Right lung (tissue), 2 donors: ENCODE measurements at regions not wholly inside any gene's neighbourhood (a gene's known extent, or its start where the extent isn't known, plus 50 kb on each side); places are given as distances from the start of the nearest gene placed in this dataset.

Experiments used
- DNase-seq, 2 donors: peaks; one replicate each; pipeline ENCODE4 v3.0.0-alpha.2; 2013

DNA sequence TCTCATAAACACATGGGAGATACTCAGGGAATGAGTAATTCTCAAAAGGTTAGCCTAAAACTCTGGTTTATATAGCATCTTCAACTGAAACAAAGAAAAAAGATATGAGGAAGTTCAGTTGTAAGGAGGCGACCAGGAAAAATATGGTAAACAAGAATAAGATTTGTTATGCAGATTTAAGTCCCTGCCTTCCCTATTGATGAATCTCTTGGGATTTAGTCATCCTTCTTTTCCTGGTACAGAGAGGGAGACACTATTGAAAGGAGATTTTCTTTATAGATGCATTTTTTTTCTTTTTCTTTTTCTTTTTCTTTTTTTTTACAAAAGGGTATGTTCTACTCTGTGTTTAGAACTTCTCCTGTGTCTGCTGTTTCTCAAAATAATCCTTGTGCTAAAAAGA, 557.5 kb downstream of the DNAJB9 start:
- no peak for DNase-seq

DNA sequence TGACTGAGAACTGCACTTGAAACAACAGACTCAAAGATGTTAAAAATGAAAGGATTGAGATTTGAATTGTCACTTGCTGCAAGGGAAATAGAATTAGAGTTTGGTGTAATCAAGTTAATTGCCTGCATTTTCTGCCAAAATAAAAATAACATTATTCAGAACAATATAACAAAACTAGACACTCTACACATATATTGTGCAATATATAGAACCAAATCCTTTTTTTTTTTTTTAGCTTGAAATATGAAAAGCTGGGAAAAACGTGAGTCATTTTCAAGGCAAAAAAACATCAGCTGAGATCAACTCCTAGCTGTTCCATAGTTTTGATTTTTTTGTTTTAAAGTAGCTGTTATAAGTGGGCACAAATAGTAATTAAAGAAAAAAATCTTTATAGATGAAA, 561.5 kb downstream of the DNAJB9 start:
- no peak for DNase-seq

DNA sequence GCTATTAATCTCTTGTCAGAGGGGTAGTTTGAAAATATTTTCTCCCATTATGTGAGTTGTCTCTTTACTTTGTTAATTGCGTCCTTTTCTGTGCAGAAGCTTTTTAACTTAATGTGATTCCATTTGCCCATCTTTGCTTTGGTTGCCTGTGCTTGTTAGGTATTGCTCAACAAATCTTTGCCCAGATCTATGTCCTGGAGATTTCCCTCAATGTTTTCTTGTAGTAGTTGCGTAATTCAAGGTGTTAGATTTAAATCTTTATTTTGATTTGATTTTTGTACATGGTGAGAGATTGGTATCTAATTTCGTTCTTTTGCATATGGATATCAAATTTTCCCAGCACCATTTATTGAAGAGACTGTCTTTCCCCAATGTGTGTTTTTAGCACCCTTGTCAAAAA, 567.2 kb downstream of the DNAJB9 start:
- no peak for DNase-seq

DNA sequence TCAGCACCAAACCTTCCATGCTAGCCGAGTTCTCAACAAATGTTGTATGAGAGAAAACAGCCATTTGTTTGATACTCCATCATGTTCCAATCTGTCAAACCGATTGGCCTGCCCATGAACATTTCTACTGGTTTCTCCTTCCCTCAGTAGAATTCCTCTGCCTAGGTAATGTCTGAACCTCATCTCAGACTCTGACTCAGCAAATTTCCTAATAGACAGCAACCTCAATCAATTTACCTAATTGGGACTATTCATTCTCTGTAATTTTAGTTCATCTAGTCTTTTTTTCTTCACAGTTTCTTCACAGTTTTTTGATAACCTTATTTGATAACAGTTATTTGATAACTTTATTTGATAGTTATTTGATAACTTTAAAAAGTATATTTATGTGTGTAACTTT, 585.1 kb downstream of the DNAJB9 start:
- DNase-seq = no peak

DNA sequence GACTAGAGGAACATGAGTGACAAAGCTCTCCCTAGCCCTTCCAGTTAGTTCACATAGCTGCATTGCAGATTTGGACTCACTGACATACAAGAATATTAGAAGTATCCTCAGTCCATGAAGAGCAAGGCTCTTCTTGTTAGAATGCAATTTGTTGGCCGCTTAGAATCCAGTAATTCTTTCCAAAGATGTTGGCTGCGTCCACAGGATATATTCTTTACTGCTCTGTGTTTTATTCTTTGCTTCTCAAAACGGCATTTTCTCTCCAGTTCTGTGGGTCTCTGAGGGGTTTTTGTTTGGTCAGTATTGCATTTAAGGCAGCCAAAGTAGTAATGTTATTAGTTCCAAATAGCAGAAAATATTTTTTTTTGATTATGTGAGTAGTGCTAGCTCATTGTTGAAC, 588.6 kb downstream of the DNAJB9 start:
- no peak for DNase-seq

DNA sequence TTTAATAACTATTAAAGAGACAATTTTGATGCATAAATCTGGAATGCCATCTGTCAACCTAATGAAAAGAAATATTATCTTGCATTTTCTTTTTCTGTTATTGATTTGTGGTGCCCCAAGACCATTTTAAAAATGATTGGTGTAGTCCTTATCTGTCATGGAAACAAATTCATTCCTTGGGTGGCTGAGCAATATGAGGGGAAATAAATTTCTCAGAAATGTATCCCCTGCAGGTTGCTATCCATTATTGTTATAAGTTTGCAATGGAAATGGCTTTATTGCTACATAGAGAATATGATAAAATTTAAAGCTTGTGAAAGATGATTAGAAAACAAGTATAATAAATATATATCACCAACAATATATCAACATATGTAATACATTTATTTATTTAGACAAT, 607.0 kb downstream of the DNAJB9 start:
- DNase-seq = no peak

DNA sequence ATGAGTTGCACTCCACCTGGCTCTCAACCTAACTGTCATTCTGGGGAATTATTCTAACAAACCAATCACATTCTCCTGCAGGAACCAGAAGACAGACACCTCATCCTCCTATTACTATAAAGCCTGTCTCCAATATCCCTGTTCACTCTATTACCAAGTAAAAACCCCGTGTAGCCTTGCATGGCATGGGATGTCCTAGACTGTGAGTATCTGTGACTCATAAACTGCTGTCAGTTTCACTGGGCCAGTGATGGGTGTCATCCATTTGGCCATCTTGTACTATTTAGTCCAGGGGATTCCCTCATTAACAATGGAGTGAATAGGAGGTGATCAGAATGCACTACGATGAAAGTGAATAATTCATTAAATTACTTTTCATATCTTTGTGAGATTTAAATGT, 608.7 kb downstream of the DNAJB9 start:
- DNase-seq = no peak

DNA sequence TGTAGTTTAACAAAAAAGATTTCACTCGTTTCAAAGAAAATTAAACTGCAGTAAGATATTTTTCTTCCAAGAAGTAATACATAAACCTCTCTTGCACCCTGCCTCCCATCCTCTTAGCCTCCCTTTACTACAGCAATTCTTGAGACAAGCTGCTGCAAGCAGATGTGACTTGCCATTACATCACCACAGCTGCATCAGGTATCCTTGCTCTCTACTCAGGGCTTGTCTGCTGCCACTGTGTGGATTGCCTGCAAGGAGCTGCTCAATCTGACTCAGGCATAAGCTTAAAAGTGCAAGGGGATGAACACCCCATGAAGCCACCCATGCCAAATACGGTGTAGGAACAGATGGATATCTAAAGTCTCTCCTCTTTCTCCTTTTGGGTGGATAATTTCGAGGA, 609.9 kb downstream of the DNAJB9 start:
- no peak for DNase-seq

DNA sequence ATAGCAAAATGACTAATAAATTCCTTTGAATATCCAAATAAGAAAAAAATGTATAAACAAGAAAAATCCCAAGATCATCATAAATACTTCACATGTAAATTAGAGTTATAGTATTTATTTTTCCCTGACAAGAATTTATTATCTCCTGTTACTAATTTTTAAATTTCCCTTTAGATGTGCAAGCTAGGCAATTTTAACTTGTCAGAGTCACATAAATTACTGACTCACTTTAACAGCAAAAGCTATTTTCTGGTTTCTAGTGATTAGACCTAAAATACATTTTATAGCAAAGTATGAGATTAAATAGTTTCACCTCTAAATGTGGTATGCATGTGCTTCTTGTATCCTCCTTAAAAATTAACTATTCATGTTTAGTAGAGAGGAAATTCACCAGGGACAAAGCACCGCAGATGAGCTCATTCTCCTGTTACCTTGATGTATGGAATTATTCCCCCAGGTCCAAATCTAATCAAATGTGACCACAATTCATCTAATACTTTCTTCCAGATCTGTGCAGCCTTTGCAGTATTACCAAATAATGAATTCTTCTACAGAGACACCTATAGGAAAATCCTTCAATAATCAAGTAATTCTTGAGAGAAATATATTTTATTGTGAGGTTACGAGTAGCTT, 621.2 kb downstream of the DNAJB9 start:
- no peak for DNase-seq

DNA sequence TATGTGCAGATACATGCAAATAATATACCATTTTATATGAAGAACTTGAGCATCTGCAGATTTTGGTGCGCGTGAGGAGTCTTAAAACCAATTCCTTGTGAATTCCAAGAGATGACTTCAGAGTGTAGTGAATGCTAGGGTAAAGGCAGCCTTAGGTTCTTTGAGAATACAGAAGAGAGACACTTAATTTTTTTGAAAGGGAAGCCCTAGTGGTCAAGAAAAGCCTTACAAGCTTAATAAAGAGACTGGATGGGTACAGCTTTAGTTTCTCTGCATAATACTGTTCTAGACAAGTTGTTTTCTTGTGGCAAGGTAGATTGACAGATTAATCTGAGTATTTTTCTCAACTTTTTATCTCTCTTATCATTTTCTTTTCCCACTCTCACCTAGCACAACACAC, 636.5 kb downstream of the DNAJB9 start:
- DNase-seq = no peak

DNA sequence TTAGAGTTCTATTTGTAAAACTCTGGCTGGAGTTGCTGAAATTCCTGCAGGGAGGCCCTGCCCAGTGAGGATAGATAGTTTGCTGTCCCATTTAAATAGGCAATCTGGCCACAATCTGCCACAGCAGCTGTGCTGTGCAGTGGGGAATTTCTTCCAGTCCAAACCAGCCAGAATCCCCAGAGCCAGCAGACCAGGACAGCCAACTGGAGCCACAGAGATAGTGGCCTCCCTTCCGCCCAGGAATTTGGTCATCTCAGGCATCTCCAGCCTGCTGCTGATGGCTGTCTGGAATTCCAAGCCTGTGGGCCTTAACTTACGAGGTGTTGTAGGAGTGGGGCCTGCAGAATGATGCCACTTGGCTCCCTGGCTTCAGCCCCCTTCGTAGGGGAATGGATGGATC, 643.4 kb downstream of the DNAJB9 start:
- no peak for DNase-seq

DNA sequence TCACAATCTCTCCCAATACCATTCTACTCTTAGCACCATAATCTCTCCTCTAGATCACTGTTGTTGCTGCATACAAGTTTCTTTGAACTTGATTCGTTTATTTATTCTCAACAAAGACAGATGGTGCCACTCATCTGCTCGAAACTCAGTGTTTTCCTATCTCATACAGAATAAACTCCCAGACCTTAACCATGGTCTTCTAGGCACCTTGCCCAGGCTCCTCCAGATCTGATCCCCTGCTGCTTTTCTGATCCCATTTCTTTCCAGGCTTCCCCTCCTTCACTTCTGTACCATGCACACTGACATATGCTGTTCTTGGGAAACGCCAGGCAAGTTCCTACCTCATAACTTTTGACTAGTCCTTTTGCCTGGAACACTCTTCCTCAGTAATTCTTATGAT, 645.7 kb downstream of the DNAJB9 start:
- no peak for DNase-seq

DNA sequence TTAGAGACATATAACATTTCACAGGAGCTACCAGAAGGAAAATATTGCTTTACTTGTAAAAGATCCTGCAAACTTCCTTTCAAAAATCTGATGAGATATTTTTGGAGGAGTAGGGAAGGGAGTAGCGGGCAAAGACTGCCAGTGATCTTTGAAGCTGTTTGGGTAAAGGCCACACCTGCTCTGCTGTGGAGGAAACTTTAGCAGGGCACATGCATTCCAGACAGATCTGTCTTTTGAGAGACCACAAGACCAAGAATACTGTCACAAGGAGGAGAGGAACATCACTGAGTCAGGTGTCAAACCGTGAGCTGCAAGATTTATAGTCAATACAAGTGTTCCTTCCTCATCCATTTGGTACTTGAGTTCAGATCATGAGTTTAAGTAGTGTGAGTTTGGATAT, 654.4 kb downstream of the DNAJB9 start:
- no peak for DNase-seq

DNA sequence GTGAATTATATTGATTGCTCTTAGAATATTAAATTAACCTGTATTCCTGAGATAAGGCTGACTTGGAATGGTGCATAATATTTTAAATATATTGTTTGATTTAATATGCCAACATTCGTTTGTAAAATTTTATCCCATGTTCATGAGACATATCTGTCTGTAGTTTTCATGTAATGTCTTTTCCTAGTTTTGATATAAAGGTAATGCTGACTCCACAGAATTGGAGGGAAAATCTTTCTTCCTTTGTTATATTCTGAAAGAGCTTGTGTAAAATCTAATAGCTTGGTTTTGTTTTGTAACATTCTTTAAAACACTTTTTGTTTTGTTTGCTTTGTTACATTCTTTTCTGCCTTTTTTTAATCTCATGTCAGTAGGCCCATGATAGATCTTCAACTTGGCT, 657.0 kb downstream of the DNAJB9 start:
- no peak for DNase-seq

DNA sequence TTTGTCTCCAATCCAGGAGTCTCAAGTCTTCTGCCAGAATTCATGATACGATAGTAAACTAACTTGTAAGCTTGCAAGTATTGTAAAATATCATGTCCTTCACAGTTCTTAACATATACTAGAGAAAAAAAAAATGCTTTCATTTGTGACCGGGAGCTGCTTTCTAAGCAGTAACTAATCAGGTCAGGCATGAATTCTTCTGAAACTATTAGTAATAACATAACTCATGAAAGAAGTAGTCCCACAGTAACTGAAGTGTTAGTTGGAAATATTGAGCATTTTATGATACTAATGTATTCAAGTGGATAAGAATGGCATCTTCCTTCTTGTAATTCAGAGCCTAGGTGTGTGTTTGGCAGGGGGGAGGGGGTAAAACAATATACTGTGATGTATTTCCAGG, 665.6 kb downstream of the DNAJB9 start:
- DNase-seq = no peak

DNA sequence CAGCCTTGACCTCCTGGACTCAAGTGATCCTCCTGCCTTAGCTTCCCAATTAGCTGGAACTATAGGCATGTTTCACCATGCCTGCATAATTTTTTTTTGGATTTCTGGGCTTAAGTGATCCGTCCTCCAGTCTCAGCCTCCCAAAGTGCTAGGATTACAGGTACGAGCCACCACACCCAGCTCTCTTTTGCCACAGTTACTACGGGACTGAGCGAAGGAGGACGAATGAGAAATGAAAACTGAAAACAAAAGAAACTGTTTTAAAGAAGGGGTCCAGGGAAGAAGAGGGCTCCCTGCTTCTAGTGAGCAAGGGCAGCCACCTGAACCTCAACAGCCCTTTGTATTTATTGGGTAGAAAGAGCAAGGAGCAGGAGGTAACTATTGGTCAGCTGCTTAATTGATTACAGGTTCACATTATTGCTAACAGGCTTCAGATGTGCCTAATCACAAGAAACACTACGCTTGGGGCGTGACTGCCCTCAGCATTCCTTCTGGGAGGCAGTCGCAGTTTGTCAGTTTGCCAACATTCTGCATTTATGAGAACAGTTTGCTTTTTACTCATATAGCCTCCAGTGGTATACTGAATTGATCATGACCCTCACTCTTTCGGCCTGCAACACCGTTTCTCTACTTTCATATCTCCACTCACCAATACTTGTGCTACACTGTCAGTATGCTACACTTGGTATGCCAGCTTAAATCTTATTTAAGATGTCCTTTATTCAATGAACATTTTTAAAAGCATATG, 676.8 kb downstream of the DNAJB9 start:
- peak; percentile 2 to 8 for DNase-seq

DNA sequence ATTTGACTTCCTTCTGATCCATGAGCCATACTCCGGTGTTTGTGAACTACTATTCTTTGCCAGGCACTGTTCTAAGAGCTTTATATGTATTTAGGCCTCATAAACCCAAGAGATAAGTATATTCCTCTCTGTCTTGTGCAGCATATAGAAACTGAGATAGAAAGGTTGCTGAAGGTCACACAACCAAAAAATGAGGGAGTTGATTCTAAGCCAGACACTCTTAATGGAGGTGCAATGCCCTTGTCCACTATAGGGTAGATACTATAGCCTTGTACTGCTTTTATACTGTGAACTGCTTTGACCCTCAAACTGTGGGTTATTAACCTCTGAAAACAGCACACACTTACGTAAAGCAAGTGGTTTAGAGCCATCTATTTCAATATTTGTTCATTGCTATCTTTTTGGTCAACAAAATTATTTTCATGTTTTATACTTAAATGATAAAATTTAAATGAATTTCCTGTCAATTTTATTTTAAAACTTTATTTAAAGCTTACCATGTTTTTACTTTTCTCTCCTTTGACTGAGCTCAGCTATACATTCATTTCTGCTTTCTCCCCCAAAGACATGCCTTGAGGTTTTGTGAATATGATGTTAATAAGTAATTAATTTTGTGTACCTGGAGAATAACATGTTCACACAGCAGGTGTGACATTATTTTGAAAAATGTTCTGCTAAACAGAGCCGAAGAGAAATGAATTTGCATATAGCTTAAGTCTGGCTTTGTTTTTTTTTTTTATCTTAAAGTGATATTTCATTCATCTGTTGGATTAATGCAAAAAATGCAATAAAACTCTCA, 687.3 kb downstream of the DNAJB9 start:
- DNase-seq = no peak

DNA sequence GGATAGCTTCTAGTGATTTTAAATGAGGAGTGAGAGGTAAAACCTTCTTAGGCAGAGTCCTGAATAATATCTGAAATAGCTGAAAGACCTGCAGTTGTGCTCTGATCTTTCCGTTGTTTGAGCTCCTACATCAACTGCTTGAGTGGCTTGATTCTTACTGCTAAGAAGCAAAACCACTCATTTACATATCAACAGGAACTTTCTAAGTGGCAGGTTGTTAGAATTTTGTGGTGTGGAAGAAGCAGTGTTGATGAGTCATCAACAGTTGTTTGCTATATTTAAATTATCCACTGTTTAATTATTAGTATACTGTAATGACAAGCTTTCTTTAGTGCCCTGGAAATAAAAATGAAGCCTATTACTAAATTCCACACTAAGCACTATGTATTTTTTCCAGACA, 689.5 kb downstream of the DNAJB9 start:
- DNase-seq = no peak

DNA sequence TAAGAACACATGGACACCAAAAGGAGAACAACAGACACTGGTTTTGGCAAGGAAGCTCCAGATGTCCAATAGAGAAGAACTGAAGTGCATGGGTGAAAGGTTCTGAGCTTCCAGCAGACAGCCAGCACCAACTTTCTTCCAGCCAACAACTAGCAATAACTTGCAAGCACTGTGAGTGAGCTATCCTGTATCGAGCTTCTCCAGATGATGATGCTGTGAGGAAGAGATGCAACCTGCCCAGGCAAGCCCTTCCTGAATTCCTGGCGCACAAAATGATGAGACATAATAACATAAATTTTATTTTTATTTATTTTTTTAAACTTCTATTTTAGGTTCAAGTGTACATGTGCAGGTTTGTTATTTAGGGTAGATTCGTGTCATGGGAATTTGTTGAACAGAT, 692.1 kb downstream of the DNAJB9 start:
- no peak for DNase-seq

DNA sequence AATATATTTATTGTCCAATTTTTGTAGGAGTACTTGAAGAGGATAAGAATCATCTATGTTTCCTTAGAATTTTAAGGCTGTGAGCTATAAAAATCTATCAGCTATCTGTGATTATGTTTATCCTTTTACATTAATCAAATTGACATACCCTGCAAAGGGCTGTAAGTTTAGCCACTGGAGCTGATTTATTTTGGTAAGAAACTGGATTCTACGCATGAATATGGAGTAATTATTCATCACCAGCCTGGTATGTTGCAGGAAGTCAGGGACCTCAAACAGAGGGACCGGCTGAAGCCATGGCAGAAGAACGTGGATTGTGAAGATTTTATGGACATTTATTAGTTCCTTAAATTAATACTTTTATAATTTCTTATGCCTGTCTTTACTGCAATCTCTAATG, 696.9 kb downstream of the DNAJB9 start:
- DNase-seq = no peak

DNA sequence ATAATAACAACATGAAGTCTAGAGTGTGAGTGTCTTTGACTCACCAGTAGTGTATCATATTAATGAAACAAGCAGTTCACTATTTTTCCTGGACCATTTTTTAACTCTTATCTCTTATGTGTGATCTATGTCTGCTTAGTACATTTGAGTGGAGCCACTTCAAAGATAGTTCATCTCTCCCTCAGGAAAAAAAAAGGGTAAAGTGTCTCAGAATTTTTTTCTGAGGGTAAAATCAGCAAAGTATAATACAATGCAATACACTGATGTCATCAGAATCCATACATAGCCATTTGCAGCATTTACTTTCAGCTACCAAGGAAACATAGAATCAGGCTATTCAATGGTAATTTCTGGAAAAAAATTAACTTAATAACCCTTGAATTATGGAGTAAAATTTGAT, 706.7 kb downstream of the DNAJB9 start:
- no peak for DNase-seq

DNA sequence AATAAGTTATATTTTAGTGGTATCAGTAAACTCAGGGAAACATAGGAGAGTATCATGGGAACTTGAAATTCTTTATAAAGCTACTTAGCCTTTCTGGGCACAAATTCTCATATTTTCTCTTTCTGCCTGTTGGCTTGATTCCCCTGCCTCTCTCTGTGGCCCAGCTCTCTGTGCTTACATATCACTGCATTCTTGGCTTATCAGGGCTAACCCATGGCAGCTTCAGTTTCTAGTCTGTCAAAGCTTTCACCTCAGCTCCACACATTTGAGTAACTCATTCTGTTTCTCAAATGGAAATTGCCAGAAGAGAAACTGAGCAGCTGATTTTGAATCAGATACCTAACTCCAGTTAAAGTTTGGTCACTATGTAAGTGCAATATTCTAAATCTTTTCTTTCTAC, 713.1 kb downstream of the DNAJB9 start:
- no peak for DNase-seq

DNA sequence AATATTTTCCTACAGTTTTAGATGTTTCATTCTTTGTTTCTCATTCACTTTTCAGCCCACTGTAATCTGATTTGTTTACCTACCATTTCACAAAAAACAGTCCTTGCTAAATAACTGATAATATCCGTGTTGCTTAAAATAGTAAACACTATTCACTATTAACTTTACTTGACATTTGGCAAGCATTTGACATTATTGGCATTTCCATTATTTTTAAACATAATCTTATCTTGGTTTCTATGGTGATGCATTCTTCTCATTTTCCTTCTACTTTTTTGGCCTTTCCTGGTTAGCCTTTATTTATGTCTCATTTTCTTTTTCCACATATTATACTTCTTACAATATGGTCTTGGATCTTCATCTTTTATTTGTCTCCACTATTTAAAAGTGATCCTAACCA, 715.3 kb downstream of the DNAJB9 start:
- DNase-seq = peak; percentile 3 to 6
